ENCODE measurements at regions not wholly inside any gene's neighbourhood (a gene's known extent, or its start where the extent isn't known, plus 50 kb on each side); places are given as distances from the start of the nearest gene placed in this dataset.

GRCh38 chr20:4070323-4071177 is 55.2 kb upstream of the RNF24 start:
- DNase-seq (ENCODE audit: low spot score in 2 of 2), result no peak
- FAIRE-seq, result no peak

GRCh38 chr20:4069751-4070150 is 54.4 kb upstream of the RNF24 start:
- no peak for FAIRE-seq
- peak in 1 of 2 donors; percentile 31 for DNase-seq (ENCODE audit: low spot score in 2 of 2)

GRCh38 chr20:4068708-4069107 is 53.4 kb upstream of the RNF24 start:
- FAIRE-seq (no peak), DNase-seq (ENCODE audit: low spot score in 2 of 2) (no peak)

GRCh38 chr20:4067600-4068261 is 52.4 kb upstream of the RNF24 start:
- DNase-seq (ENCODE audit: low spot score in 2 of 2), result no peak
- no peak for FAIRE-seq

GRCh38 chr20:4066551-4066950 is 51.2 kb upstream of the RNF24 start:
- DNase-seq (ENCODE audit: low spot score in 2 of 2), result no peak
- FAIRE-seq, result no peak

GRCh38 chr20:4065391-4065844 is 50.1 kb upstream of the RNF24 start:
- FAIRE-seq, result no peak
- no peak for DNase-seq (ENCODE audit: low spot score in 2 of 2)
